Lower leg skin (tissue), 4 donors: ENCODE measurements at regions not wholly inside any gene's neighbourhood (a gene's known extent, or its start where the extent isn't known, plus 50 kb on each side); places are given as distances from the start of the nearest gene placed in this dataset.

Source experiments
- DNase-seq, 2 donors: peaks; one replicate each; pipeline ENCODE4 v3.0.0-alpha.2; 2019; ENCODE audit warnings: low spot score in 2 of 2
- H3K4me3 ChIP-seq: fragments of 200-600 bp; sonication (generic); 2 replicates; pipeline ENCODE4 v1.5.1; 2017; ENCODE audit warnings: mild to moderate bottlenecking, low read depth; ENCODE audit not compliant: poor library complexity, severe bottlenecking
- CTCF ChIP-seq, 3 donors: fragments of 450-650 bp; IDR thresholded peaks; one replicate each; pipeline ENCODE4 v1.5.1; 2016; ENCODE audit warnings: antibody characterized with exemption in 3 of 3, mild to moderate bottlenecking in 3 of 3, moderate library complexity in 2 of 3
- POLR2A ChIP-seq, 2 donors: fragments of 450-650 bp; IDR thresholded peaks; one replicate each; pipeline ENCODE4 v1.6.1; 2016 to 2017; ENCODE audit warnings: antibody characterized with exemption in 2 of 2, mild to moderate bottlenecking in 1 of 2, moderate library complexity in 1 of 2
- WGBS, 2 donors: methylation state at CpG; one replicate each; pipeline ENCODE4 v1.1.5; 2018; 5-methylcytosine and 5-hydroxymethylcytosine counted together
- intact Hi-C: fragments of 100-400 bp; cut with DNase I; formaldehyde crosslinking; loops from one replicate; pipeline ENCODE4 v1.15.0; 2023; ENCODE audit warnings: low total_unique reads

GRCh38 chr2:226066873-226067272 lies 667.4 kb downstream of the NYAP2 start:
- 76 to 84% methylated on average over 4 of the region's 4 CpGs for WGBS, 2 donors
- intact Hi-C loops = no loop called here
- no peak for DNase-seq
- TF ChIP-seq CTCF (IDR thresholded peaks at IDR 0.05) = no peak
- TF ChIP-seq POLR2A (IDR thresholded peaks at IDR 0.05) = no peak
- no peak overlapping the region for H3K4me3 ChIP-seq

GRCh38 chr2:226066391-226066790 lies 666.9 kb downstream of the NYAP2 start:
- WGBS, 2 donors = 80 to 83% methylated on average over 3 of the region's 3 CpGs
- no peak for DNase-seq
- intact Hi-C loops = no loop called here
- TF ChIP-seq CTCF (IDR thresholded peaks at IDR 0.05) (no peak), POLR2A (IDR thresholded peaks at IDR 0.05) (no peak)
- no peak overlapping the region for H3K4me3 ChIP-seq

GRCh38 chr2:226064932-226065570 lies 665.5 kb downstream of the NYAP2 start:
- TF ChIP-seq CTCF (IDR thresholded peaks at IDR 0.05) = no peak
- TF ChIP-seq POLR2A (IDR thresholded peaks at IDR 0.05) = no peak
- H3K4me3 ChIP-seq = no peak overlapping the region
- 88 to 90% methylated on average over 1 of the region's 1 CpG for WGBS, 2 donors
- no peak for DNase-seq
- intact Hi-C loops = no loop called here

- 66 to 68% methylated on average over 4 of the region's 4 CpGs for WGBS, 2 donors
- no peak overlapping the region for H3K4me3 ChIP-seq
- intact Hi-C loops = no loop called here
- no peak for DNase-seq
- TF ChIP-seq CTCF (IDR thresholded peaks at IDR 0.05) (no peak), POLR2A (IDR thresholded peaks at IDR 0.05) (no peak)
Observed at GRCh38 chr2:226063704-226064440, 664.4 kb downstream of the NYAP2 start.

- no peak overlapping the region for H3K4me3 ChIP-seq
Observed at GRCh38 chr2:226059961-226060627, 660.6 kb downstream of the NYAP2 start.

More at GRCh38 chr2:226059961-226060627, 660.6 kb downstream of the NYAP2 start:
- TF ChIP-seq POLR2A (IDR thresholded peaks at IDR 0.05) (no peak), CTCF (IDR thresholded peaks at IDR 0.05) (no peak)
- 36 to 53% methylated on average over 3 of the region's 3 CpGs for WGBS, 2 donors
- no peak for DNase-seq
- intact Hi-C loops = no loop called here
